Spleen (tissue), 11 donors: ENCODE measurements at regions not wholly inside any gene's neighbourhood (a gene's known extent, or its start where the extent isn't known, plus 50 kb on each side); places are given as distances from the start of the nearest gene placed in this dataset.

ENCODE experiments used
- DNase-seq: peaks from one replicate; pipeline ENCODE4 v3.0.0-alpha.2; 2020
- H3K27ac ChIP-seq, 8 donors: fragments of 200-600 bp; sonication (generic) in 7 of 8; 1 replicate in 4 of 8; 2 replicates in 4 of 8; pipeline versions ENCODE4 v1.5.0 to v1.8.0; 2016 to 2021; ENCODE audit warnings: inconsistent platforms in 4 of 8, mild to moderate bottlenecking in 4 of 8, moderate library complexity in 1 of 8
- H3K27me3 ChIP-seq, 7 donors: fragments of 200-600 bp; sonication (generic) in 6 of 7; replicated peaks in 1 of 7; 1 replicate in 4 of 7; 2 replicates in 3 of 7; pipeline versions ENCODE4 v1.5.0 to v1.8.0; 2016 to 2021; ENCODE audit warnings: inconsistent platforms in 3 of 7, mild to moderate bottlenecking in 1 of 7
- H3K36me3 ChIP-seq, 6 donors: fragments of 200-600 bp; sonication (generic) in 5 of 6; 1 replicate in 4 of 6; 2 replicates in 2 of 6; pipeline versions ENCODE4 v1.5.0 to v1.8.0; 2016 to 2021; ENCODE audit warnings: inconsistent platforms in 2 of 6
- H3K4me1 ChIP-seq, 6 donors: fragments of 200-600 bp; sonication (generic) in 5 of 6; 1 replicate in 3 of 6; 2 replicates in 3 of 6; pipeline versions ENCODE4 v1.5.0 to v1.8.0; 2016 to 2021; ENCODE audit warnings: inconsistent platforms in 3 of 6
- H3K4me3 ChIP-seq, 8 donors: fragments of 200-600 bp; sonication (generic) in 7 of 8; 1 replicate in 4 of 8; 2 replicates in 4 of 8; pipeline versions ENCODE4 v1.5.0 to v1.8.0; 2016 to 2021; ENCODE audit warnings: inconsistent platforms in 4 of 8, mild to moderate bottlenecking in 4 of 8, moderate library complexity in 2 of 8
- H3K9me3 ChIP-seq, 8 donors: fragments of 200-600 bp; sonication (generic) in 7 of 8; 1 replicate in 4 of 8; 2 replicates in 4 of 8; pipeline versions ENCODE4 v1.5.0 to v1.8.0; 2016 to 2021; ENCODE audit warnings: inconsistent platforms in 4 of 8
- POLR2A ChIP-seq, 3 donors: fragments of 450-650 bp; IDR thresholded peaks; one replicate each; pipeline ENCODE4 v1.5.1; 2017; ENCODE audit warnings: antibody characterized with exemption in 3 of 3, mild to moderate bottlenecking in 1 of 3
- POLR2AphosphoS5 ChIP-seq, 3 donors: sonication (generic); formaldehyde crosslinking; IDR thresholded peaks; one replicate each; pipeline ENCODE4 v1.5.1; 2017; ENCODE audit warnings: antibody characterized with exemption in 3 of 3
- WGBS, 5 donors: extraction: QIAGEN DNeasy Blood & Tissue Kit in 3 of 5; methylation state at CpG; one replicate each; pipeline versions ENCODE4 v1.1.5 to v1.1.7; 2013 to 2018; 5-methylcytosine and 5-hydroxymethylcytosine counted together
- intact Hi-C: fragments of 100-400 bp; cut with DNase I; formaldehyde crosslinking; loops from one replicate; pipeline ENCODE4 v1.15.0; 2023; ENCODE audit warnings: low total_unique reads
- TF ChIP-seq, protein P1 (sequence below), 11 experiments: fragments of 200-600 bp in 7 of 11; fragments of 450-650 bp in 4 of 11; sonication (generic) in 4 of 11; IDR thresholded peaks in 8 of 11; conservative IDR thresholded peaks in 3 of 11; 1 replicate in 7 of 11; 2 replicates in 4 of 11; pipeline versions ENCODE4 v1.4.0 to v1.8.0; 2016 to 2021; ENCODE audit warnings: antibody characterized with exemption in 11 of 11, inconsistent platforms in 4 of 11, mild to moderate bottlenecking in 1 of 11
- donor health status: healthy with polysubstance abuse.
- donor health status: DM: no; HTN: no; CAD: no; lungs with moderate emphysema.
- donor health status: DM: no; HTN: no; CAD: no.
- donor health status: Bipolar disorder and iron deficiency.
- donor health status: healthy.
- donor health status: DM: no; HTN: no; CAD: no.
- donor health status: DM: yes; HTN: yes; CAD: no.

DNA sequence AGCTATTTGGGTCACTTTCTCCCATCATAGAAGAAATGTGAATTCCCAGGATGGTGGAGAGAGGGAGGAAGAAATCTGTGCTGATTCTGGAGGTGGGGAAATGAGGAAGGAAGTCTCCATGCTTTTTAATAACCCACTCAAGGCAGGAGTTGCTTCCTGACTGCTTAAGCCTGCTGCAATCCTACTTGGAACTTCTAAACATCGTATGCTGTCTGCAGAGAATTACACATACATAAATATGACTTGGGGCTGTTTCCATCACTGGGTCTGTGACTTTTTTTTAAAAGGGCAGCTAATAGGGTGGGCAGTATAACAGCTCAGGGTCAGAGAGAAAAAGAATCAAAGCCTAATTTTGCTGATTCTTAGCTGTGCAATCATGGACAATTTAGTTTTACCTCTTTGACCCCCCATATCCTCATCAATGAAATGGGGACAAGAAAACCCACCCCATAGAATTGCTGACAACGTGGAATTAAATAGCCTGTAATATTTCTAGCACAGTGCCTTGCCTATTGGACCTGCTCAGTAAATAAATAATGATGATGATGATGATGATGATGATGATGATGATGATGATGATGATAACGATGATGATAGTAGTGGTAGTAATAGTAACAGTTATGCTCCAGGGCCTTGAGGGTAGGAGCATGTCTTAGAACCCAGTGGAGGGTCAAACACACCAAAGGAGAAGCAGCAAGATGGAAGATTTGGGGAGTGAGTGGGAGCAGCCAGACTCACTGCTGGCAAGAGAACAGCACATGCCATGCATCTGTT is 166.7 kb upstream of the LRFN2 start:
- peaks cover 0 to 15% (median 0%) of the 10 kb centered on the region in 6 donors for H3K4me1 ChIP-seq
- H3K4me3 ChIP-seq = no peak overlapping the region
- 49 to 59% (median 52%) methylated on average over 3 of the region's 3 CpGs for WGBS, 5 donors
- no peaks in the 10 kb centered on the region for H3K36me3 ChIP-seq
- intact Hi-C loops = no loop called here
- peaks cover 0 to 69% (median 10%) of the 10 kb centered on the region in 7 donors for H3K27me3 ChIP-seq
- no peak for DNase-seq
- no peak overlapping the region for H3K27ac ChIP-seq
- H3K9me3 ChIP-seq = no peaks in the 10 kb centered on the region
- TF ChIP-seq POLR2A (IDR thresholded peaks at IDR 0.05) = no peak
- no peak for TF ChIP-seq POLR2AphosphoS5 (IDR thresholded peaks at IDR 0.05)

- no peak for DNase-seq
- TF ChIP-seq, protein P1, sequence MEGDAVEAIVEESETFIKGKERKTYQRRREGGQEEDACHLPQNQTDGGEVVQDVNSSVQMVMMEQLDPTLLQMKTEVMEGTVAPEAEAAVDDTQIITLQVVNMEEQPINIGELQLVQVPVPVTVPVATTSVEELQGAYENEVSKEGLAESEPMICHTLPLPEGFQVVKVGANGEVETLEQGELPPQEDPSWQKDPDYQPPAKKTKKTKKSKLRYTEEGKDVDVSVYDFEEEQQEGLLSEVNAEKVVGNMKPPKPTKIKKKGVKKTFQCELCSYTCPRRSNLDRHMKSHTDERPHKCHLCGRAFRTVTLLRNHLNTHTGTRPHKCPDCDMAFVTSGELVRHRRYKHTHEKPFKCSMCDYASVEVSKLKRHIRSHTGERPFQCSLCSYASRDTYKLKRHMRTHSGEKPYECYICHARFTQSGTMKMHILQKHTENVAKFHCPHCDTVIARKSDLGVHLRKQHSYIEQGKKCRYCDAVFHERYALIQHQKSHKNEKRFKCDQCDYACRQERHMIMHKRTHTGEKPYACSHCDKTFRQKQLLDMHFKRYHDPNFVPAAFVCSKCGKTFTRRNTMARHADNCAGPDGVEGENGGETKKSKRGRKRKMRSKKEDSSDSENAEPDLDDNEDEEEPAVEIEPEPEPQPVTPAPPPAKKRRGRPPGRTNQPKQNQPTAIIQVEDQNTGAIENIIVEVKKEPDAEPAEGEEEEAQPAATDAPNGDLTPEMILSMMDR (IDR thresholded peaks at IDR 0.05 in 8 of 11, conservative IDR thresholded peaks at IDR 0.05 in 3 of 11) = no peak
- no peak for TF ChIP-seq POLR2AphosphoS5 (IDR thresholded peaks at IDR 0.05)
- TF ChIP-seq POLR2A (IDR thresholded peaks at IDR 0.05) = no peak
- Histone ChIP-seq H3K27me3 (peaks cover 0 to 61% (median 10%) of the 10 kb centered on the region in 7 donors), H3K27ac (no peak overlapping the region), H3K36me3 (no peaks in the 10 kb centered on the region), H3K9me3 (no peaks in the 10 kb centered on the region), H3K4me1 (peaks cover 0 to 15% (median 0%) of the 10 kb centered on the region in 6 donors), H3K4me3 (no peak overlapping the region)
- 73 to 88% (median 82%) methylated on average over 3 of the region's 3 CpGs for WGBS, 5 donors
- intact Hi-C loops = no loop called here
These were observed 165.9 kb upstream of the LRFN2 start for GRCh38 chr6:40753048-40753447.

- intact Hi-C loops = no loop called here
- TF ChIP-seq POLR2A (IDR thresholded peaks at IDR 0.05) (no peak), POLR2AphosphoS5 (IDR thresholded peaks at IDR 0.05) (no peak)
- TF ChIP-seq, protein P1 (IDR thresholded peaks at IDR 0.05 in 8 of 11, conservative IDR thresholded peaks at IDR 0.05 in 3 of 11) = no peak
- Histone ChIP-seq H3K36me3 (no peaks in the 10 kb centered on the region), H3K27me3 (peaks cover 0 to 7% (median 0%) of the 10 kb centered on the region in 7 donors), H3K4me3 (no peak overlapping the region), H3K9me3 (no peaks in the 10 kb centered on the region), H3K27ac (no peak overlapping the region), H3K4me1 (no peaks in the 10 kb centered on the region)
- DNase-seq = no peak
- WGBS, 5 donors = 61 to 73% (median 65%) methylated on average over 4 of the region's 4 CpGs
These were observed 157.7 kb upstream of the LRFN2 start for GRCh38 chr6:40744835-40745234.

DNA sequence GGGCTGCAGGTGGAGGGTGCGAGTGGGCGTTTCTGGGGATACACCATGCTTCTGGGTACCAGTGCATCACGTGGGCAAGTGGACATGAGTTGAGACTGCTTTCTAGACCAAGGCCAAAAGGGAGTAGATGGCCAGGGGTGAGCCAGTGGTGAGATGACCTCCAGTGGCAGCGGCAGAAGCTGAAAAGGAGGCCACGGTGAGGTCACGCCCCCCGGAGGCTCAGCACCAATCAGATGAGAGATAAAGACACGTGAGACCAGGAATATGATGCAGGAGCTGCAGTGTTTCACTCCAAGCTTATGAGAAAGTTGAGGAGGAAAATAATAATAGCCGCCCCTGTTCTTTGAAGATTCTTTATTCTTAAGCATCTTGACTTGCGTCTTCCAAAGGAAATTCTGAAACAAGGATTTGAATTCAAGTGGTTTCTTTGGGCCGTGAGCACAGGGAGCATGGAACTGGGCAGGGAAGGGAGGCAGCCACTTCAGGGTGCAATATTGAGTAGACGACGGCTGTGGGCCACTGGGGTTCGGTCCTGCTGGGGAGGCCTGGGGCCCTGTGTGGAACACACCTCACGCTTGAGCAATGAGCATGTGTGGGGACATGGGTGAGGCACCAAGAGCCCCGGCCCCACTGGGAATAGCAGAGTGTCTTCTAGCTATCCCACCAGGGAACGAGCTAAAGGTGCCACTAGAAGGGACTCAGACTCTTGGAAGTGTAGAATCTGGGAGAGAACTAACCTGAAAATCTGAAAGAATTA is 156.7 kb upstream of the LRFN2 start:
- Histone ChIP-seq H3K27ac (no peak overlapping the region), H3K9me3 (no peaks in the 10 kb centered on the region), H3K4me1 (no peaks in the 10 kb centered on the region), H3K4me3 (no peak overlapping the region), H3K27me3 (peaks cover 0 to 7% (median 0%) of the 10 kb centered on the region in 7 donors), H3K36me3 (no peaks in the 10 kb centered on the region)
- no peak for DNase-seq
- intact Hi-C loops = no loop called here
- TF ChIP-seq POLR2A (IDR thresholded peaks at IDR 0.05) (no peak), POLR2AphosphoS5 (IDR thresholded peaks at IDR 0.05) (no peak)
- TF ChIP-seq, protein P1 (IDR thresholded peaks at IDR 0.05 in 8 of 11, conservative IDR thresholded peaks at IDR 0.05 in 3 of 11) = no peak
- 86 to 88% (median 87%) methylated on average over 17 of the region's 17 CpGs for WGBS, 5 donors
